ENCODE measurements at regions not wholly inside any gene's neighbourhood (a gene's known extent, or its start where the extent isn't known, plus 50 kb on each side); places are given as distances from the start of the nearest gene placed in this dataset.

DNA sequence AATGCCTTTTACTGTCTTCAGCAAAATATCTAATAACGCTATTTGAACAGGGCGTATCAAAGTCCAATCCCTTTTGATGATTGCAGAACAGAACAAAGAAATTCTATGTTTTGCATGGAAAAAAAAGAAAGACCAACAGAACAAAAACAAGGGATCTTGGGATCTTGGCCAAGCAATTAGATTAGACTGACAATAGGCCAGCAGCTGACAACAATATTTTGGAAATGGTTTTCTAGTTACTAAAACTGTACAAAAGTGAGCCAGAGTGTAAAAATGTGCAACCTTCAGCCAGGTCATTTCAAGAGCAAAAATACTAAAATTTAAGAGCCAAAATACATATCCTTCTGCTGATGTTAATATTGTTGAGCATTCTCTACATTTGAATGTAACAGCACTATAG, 716.5 kb upstream of the KCND2 start:
- 70 to 84% methylated on average over 2 of the region's 2 CpGs for WGBS, 2 donors
- H3K4me1 ChIP-seq, result no peaks in the 10 kb centered on the region

GRCh38 chr7:119561751-119562150, 711.2 kb upstream of the KCND2 start:
- Histone ChIP-seq H3K27ac (no peak overlapping the region), H3K4me3 (no peak overlapping the region), H3K27me3 (no peaks in the 10 kb centered on the region), H3K4me1 (no peaks in the 10 kb centered on the region), H3K9me3 (no peaks in the 10 kb centered on the region), H3K36me3 (no peaks in the 10 kb centered on the region)
- 53 to 56% methylated on average over 2 of the region's 2 CpGs for WGBS, 2 donors
- no peak for ATAC-seq
- DNase-seq, result no peak
- FAIRE-seq, result no peak
- TF ChIP-seq, protein P1, sequence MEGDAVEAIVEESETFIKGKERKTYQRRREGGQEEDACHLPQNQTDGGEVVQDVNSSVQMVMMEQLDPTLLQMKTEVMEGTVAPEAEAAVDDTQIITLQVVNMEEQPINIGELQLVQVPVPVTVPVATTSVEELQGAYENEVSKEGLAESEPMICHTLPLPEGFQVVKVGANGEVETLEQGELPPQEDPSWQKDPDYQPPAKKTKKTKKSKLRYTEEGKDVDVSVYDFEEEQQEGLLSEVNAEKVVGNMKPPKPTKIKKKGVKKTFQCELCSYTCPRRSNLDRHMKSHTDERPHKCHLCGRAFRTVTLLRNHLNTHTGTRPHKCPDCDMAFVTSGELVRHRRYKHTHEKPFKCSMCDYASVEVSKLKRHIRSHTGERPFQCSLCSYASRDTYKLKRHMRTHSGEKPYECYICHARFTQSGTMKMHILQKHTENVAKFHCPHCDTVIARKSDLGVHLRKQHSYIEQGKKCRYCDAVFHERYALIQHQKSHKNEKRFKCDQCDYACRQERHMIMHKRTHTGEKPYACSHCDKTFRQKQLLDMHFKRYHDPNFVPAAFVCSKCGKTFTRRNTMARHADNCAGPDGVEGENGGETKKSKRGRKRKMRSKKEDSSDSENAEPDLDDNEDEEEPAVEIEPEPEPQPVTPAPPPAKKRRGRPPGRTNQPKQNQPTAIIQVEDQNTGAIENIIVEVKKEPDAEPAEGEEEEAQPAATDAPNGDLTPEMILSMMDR (IDR thresholded peaks at IDR 0.05), result no peak
- intact Hi-C loops (cut with DNase I), result no loop called here

More for the DNA sequence above, 716.5 kb upstream of the KCND2 start:
- Histone ChIP-seq H3K27me3 (no peaks in the 10 kb centered on the region), H3K36me3 (no peaks in the 10 kb centered on the region), H3K4me3 (no peak overlapping the region), H3K9me3 (no peaks in the 10 kb centered on the region), H3K27ac (no peak overlapping the region)
- no peak for ATAC-seq
- DNase-seq, result no peak
- no peak for FAIRE-seq
- intact Hi-C loops (cut with DNase I), result no loop called here
- TF ChIP-seq, protein P1 (IDR thresholded peaks at IDR 0.05), result no peak

- Histone ChIP-seq H3K36me3 (no peaks in the 10 kb centered on the region), H3K27ac (no peak overlapping the region), H3K4me1 (no peaks in the 10 kb centered on the region), H3K9me3 (no peaks in the 10 kb centered on the region), H3K27me3 (no peaks in the 10 kb centered on the region), H3K4me3 (no peak overlapping the region)
- ATAC-seq, result no peak
- TF ChIP-seq, protein P1 (IDR thresholded peaks at IDR 0.05), result no peak
- intact Hi-C loops (cut with DNase I), result no loop called here
- WGBS, 2 donors, result 34 to 36% methylated on average over 3 of the region's 3 CpGs
- no peak for FAIRE-seq
- no peak for DNase-seq
Observed at GRCh38 chr7:119562839-119563238, 710.1 kb upstream of the KCND2 start.

GRCh38 chr7:119571666-119572065, 701.3 kb upstream of the KCND2 start:
- Histone ChIP-seq H3K27ac (no peak overlapping the region), H3K27me3 (no peaks in the 10 kb centered on the region), H3K9me3 (no peaks in the 10 kb centered on the region), H3K4me1 (no peaks in the 10 kb centered on the region), H3K36me3 (no peaks in the 10 kb centered on the region), H3K4me3 (no peak overlapping the region)
- DNase-seq, result no peak
- WGBS, 2 donors, result 61 to 76% methylated on average over 1 of the region's 1 CpG
- intact Hi-C loops (cut with DNase I), result no loop called here
- FAIRE-seq, result no peak
- ATAC-seq, result no peak
- TF ChIP-seq, protein P1 (IDR thresholded peaks at IDR 0.05), result no peak

GRCh38 chr7:119572132-119572531, 700.8 kb upstream of the KCND2 start:
- H3K9me3 ChIP-seq, result no peaks in the 10 kb centered on the region
- no peak overlapping the region for H3K4me3 ChIP-seq
- intact Hi-C loops (cut with DNase I), result no loop called here
- peak in 1 of 6 donors; percentile 48 for DNase-seq
- 61 to 68% methylated on average over 4 of the region's 4 CpGs for WGBS, 2 donors
- no peaks in the 10 kb centered on the region for H3K4me1 ChIP-seq
- TF ChIP-seq, protein P1 (IDR thresholded peaks at IDR 0.05), result no peak
- H3K27ac ChIP-seq, result no peak overlapping the region
- no peaks in the 10 kb centered on the region for H3K36me3 ChIP-seq
- no peak for FAIRE-seq
- H3K27me3 ChIP-seq, result no peaks in the 10 kb centered on the region
- ATAC-seq, result no peak
